ENCODE measurements at regions not wholly inside any gene's neighbourhood (a gene's known extent, or its start where the extent isn't known, plus 50 kb on each side); places are given as distances from the start of the nearest gene placed in this dataset.

GRCh38 chr14:22316473-22316872 lies 272.6 kb downstream of the DAD1 start:
- TF ChIP-seq CTCF (IDR thresholded peaks at IDR 0.05; ENCODE audit: low read depth, low read length): no peak
- H3K9me3 ChIP-seq (ENCODE audit: low read depth): no peaks in the 10 kb centered on the region

GRCh38 chr14:22315336-22315735 lies 273.7 kb downstream of the DAD1 start:
- no peak for TF ChIP-seq CTCF (IDR thresholded peaks at IDR 0.05; ENCODE audit: low read depth, low read length)
- H3K4me1 ChIP-seq (ENCODE audit: low read depth): no peaks in the 10 kb centered on the region
- H3K4me3 ChIP-seq: no peak overlapping the region
- H3K27ac ChIP-seq: no peak overlapping the region
- H3K36me3 ChIP-seq: no peaks in the 10 kb centered on the region
- no peak for DNase-seq (ENCODE audit: low read depth in 1 of 2, low spot score in 1 of 2)
- no peaks in the 10 kb centered on the region for H3K9me3 ChIP-seq (ENCODE audit: low read depth)
- no peaks in the 10 kb centered on the region for H3K27me3 ChIP-seq

More at GRCh38 chr14:22316473-22316872, 272.6 kb downstream of the DAD1 start:
- no peak overlapping the region for H3K4me3 ChIP-seq
- H3K4me1 ChIP-seq (ENCODE audit: low read depth): no peaks in the 10 kb centered on the region
- no peaks in the 10 kb centered on the region for H3K27me3 ChIP-seq
- no peak for DNase-seq (ENCODE audit: low read depth in 1 of 2, low spot score in 1 of 2)
- no peak overlapping the region for H3K27ac ChIP-seq
- H3K36me3 ChIP-seq: no peaks in the 10 kb centered on the region

GRCh38 chr14:22314183-22314820 lies 274.7 kb downstream of the DAD1 start:
- no peak overlapping the region for H3K4me3 ChIP-seq
- peak; percentile 69 for TF ChIP-seq CTCF (IDR thresholded peaks at IDR 0.05; ENCODE audit: low read depth, low read length)
- H3K4me1 ChIP-seq (ENCODE audit: low read depth): no peaks in the 10 kb centered on the region
- DNase-seq (ENCODE audit: low read depth in 1 of 2, low spot score in 1 of 2): peak; percentile 58 to 69
- no peaks in the 10 kb centered on the region for H3K27me3 ChIP-seq
- no peak overlapping the region for H3K27ac ChIP-seq
- H3K9me3 ChIP-seq (ENCODE audit: low read depth): no peaks in the 10 kb centered on the region
- H3K36me3 ChIP-seq: no peaks in the 10 kb centered on the region

- DNase-seq (ENCODE audit: low read depth in 1 of 2, low spot score in 1 of 2): peak in 1 of 2 donors; percentile 2
These were observed 275.7 kb downstream of the DAD1 start for GRCh38 chr14:22313172-22313801.

GRCh38 chr14:22311636-22312035 lies 277.4 kb downstream of the DAD1 start:
- no peak for TF ChIP-seq CTCF (IDR thresholded peaks at IDR 0.05; ENCODE audit: low read depth, low read length)
- no peaks in the 10 kb centered on the region for H3K9me3 ChIP-seq (ENCODE audit: low read depth)
- H3K27ac ChIP-seq: no peak overlapping the region
- H3K27me3 ChIP-seq: no peaks in the 10 kb centered on the region
- DNase-seq (ENCODE audit: low read depth in 1 of 2, low spot score in 1 of 2): no peak
- no peak overlapping the region for H3K4me3 ChIP-seq
- H3K36me3 ChIP-seq: no peaks in the 10 kb centered on the region
- H3K4me1 ChIP-seq (ENCODE audit: low read depth): no peaks in the 10 kb centered on the region

More at GRCh38 chr14:22313172-22313801, 275.7 kb downstream of the DAD1 start:
- Histone ChIP-seq H3K36me3 (no peaks in the 10 kb centered on the region), H3K4me1 (ENCODE audit: low read depth) (no peaks in the 10 kb centered on the region), H3K9me3 (ENCODE audit: low read depth) (no peaks in the 10 kb centered on the region), H3K27me3 (no peaks in the 10 kb centered on the region), H3K4me3 (no peak overlapping the region), H3K27ac (no peak overlapping the region)
- TF ChIP-seq CTCF (IDR thresholded peaks at IDR 0.05; ENCODE audit: low read depth, low read length): no peak
